GM12878 (cell line): ENCODE measurements at regions not wholly inside any gene's neighbourhood (a gene's known extent, or its start where the extent isn't known, plus 50 kb on each side); places are given as distances from the start of the nearest gene placed in this dataset.

Experiments used
- ATAC-seq: fragments of 200-7000 bp; cut with Tn5 transposase; 3 replicates; pipeline ENCODE4 v1.9.1; 2020; ENCODE audit warnings: mild to moderate bottlenecking, moderate library complexity
- BruUV-seq: library from RNA; stranded (reverse); fragments of 400-500 nt; replicated peaks from 2 replicates; lab custom pipeline; 2021; lab: Mats Ljungman, UMichigan
- CTCF ChIA-PET: fragments of 300-600 bp; sonication (Branson Sonifier 250); formaldehyde crosslinking; extraction: SDS; loops from one replicate; lab custom pipeline; 2021; ENCODE audit warnings: inconsistent platforms; lab: Yijun Ruan, JAX
- POLR2A ChIA-PET: fragments of 350-600 bp; formaldehyde crosslinking; extraction: SDS; loops from one replicate; lab custom pipeline; 2021; ENCODE audit warnings: inconsistent platforms; lab: Charles Lee
- RAD21 ChIA-PET: fragments of 300-600 bp; sonication (Branson Sonifier 250); formaldehyde crosslinking; loops from one replicate; lab custom pipeline; 2023; ENCODE audit warnings: antibody characterized with exemption; ENCODE audit not compliant: unreplicated experiment; lab: Charles Lee
- SMC1A ChIA-PET: fragments of 300-600 bp; sonication (Branson Sonifier 250); formaldehyde crosslinking; loops from one replicate; lab custom pipeline; 2023; ENCODE audit not compliant: unreplicated experiment, uncharacterized antibody; lab: Charles Lee
- DNase-seq: peaks from one replicate; pipeline ENCODE4 v3.0.0-alpha.2; 2011; ENCODE audit warnings: low read depth, low spot score
- FAIRE-seq: peaks from 3 replicates; lab custom pipeline; 2011; peaks lifted over from hg19 to GRCh38; lab: Jason Lieb, UNC
- H2AFZ ChIP-seq: 2 replicates; pipeline ENCODE4 v1.6.0; 2011; ENCODE audit warnings: low read depth, low read length, control low read depth; ENCODE audit not compliant: control insufficient read depth
- H3K27ac ChIP-seq: 2 replicates; pipeline ENCODE4 v1.5.1; 2011; ENCODE audit warnings: control low read depth; ENCODE audit not compliant: control insufficient read depth, insufficient read depth
- H3K27me3 ChIP-seq, 2 experiments: replicated peaks in 1 of 2; 2 replicates each; pipeline versions ENCODE4 v1.6.0 to v1.6.1; 2011; ENCODE audit warnings: low read length in 1 of 2; ENCODE audit not compliant: control insufficient read depth in 2 of 2, insufficient read depth in 2 of 2
- H3K36me3 ChIP-seq, 2 experiments: 2 replicates each; pipeline ENCODE4 v1.5.1; 2011; ENCODE audit warnings: low read length in 1 of 2; ENCODE audit not compliant: control insufficient read depth in 2 of 2, insufficient read depth in 2 of 2
- H3K4me1 ChIP-seq: 2 replicates; pipeline ENCODE4 v1.6.1; 2011; ENCODE audit warnings: mild to moderate bottlenecking, low read length, moderate library complexity, mixed read lengths; ENCODE audit not compliant: control insufficient read depth, insufficient read depth
- H3K4me2 ChIP-seq: 2 replicates; pipeline ENCODE4 v1.6.0; 2011; ENCODE audit warnings: control low read depth; ENCODE audit not compliant: control insufficient read depth, insufficient read depth
- H3K4me3 ChIP-seq: fragments of 200-600 bp; sonication (generic); 2 replicates; pipeline ENCODE4 v1.5.1; 2016
- H3K79me2 ChIP-seq: 2 replicates; pipeline ENCODE4 v1.6.0; 2011; ENCODE audit warnings: low read length; ENCODE audit not compliant: control insufficient read depth, insufficient read depth
- H3K9ac ChIP-seq: 2 replicates; pipeline ENCODE4 v1.8.0; 2011; ENCODE audit warnings: low read length, control low read depth, mixed read lengths; ENCODE audit not compliant: control insufficient read depth, insufficient read depth
- H3K9me3 ChIP-seq: replicated peaks from 3 replicates; pipeline ENCODE4 v1.5.1; 2011; ENCODE audit warnings: mild to moderate bottlenecking, low read length; ENCODE audit not compliant: control insufficient read depth, insufficient read depth
- H4K20me1 ChIP-seq: 2 replicates; pipeline ENCODE4 v1.6.0; 2011; ENCODE audit not compliant: control insufficient read depth, insufficient read depth
- ATF3 ChIP-seq: IDR thresholded peaks from 2 replicates; pipeline ENCODE4 v1.6.1; 2011; ENCODE audit warnings: low read depth, mild to moderate bottlenecking, low read length, moderate library complexity, borderline replicate concordance; ENCODE audit errors: extremely low read depth
- BRCA1 ChIP-seq: IDR thresholded peaks from 2 replicates; pipeline ENCODE4 v1.6.1; 2011; ENCODE audit warnings: low read depth, low read length, improper control_type of control experiment
- CEBPB ChIP-seq, 2 experiments: fragments of 150-350 bp in 1 of 2; IDR thresholded peaks; 2 replicates each; pipeline ENCODE4 v1.6.1; 2012 to 2014; ENCODE audit warnings: low read depth in 2 of 2, low read length in 2 of 2, borderline replicate concordance in 1 of 2, inconsistent platforms in 1 of 2
- CHD2 ChIP-seq: IDR thresholded peaks from 2 replicates; pipeline ENCODE4 v1.6.1; 2011; ENCODE audit warnings: low read depth, low read length, improper control_type of control experiment, borderline replicate concordance
- E2F8 ChIP-seq: fragments of 450-650 bp; IDR thresholded peaks from 2 replicates; pipeline ENCODE4 v1.6.1; 2018; ENCODE audit warnings: mild to moderate bottlenecking, low read depth, moderate library complexity; ENCODE audit not compliant: partially characterized antibody
- EGR1 ChIP-seq, 2 experiments: IDR thresholded peaks; 1 replicate in 1 of 2; 2 replicates in 1 of 2; pipeline ENCODE4 v1.6.1; 2011 to 2012; ENCODE audit warnings: low read depth in 2 of 2, low read length in 2 of 2, borderline replicate concordance in 1 of 2, mild to moderate bottlenecking in 1 of 2, moderate library complexity in 1 of 2
- FOS ChIP-seq: IDR thresholded peaks from 3 replicates; pipeline ENCODE4 v1.6.1; 2011; ENCODE audit warnings: borderline replicate concordance; ENCODE audit not compliant: insufficient read length; ENCODE audit errors: extremely low read depth
- GATAD2B ChIP-seq: fragments of 450-650 bp; conservative IDR thresholded peaks from 2 replicates; pipeline ENCODE4 v1.6.1; 2017; ENCODE audit warnings: low read depth, mild to moderate bottlenecking, moderate library complexity
- MAX ChIP-seq: IDR thresholded peaks from 2 replicates; pipeline ENCODE4 v1.6.1; 2012; ENCODE audit warnings: low read depth, low read length, improper control_type of control experiment
- MTA3 ChIP-seq: IDR thresholded peaks from 2 replicates; pipeline ENCODE4 v1.6.1; 2012; ENCODE audit warnings: low read length, inconsistent platforms, borderline replicate concordance
- NR2C2 ChIP-seq: IDR thresholded peaks from 2 replicates; pipeline ENCODE4 v1.6.1; 2011; ENCODE audit warnings: borderline replicate concordance, low read depth; ENCODE audit not compliant: control insufficient read depth, insufficient read length
- POLR2A ChIP-seq: IDR thresholded peaks from 2 replicates; pipeline ENCODE4 v1.6.1; 2011; ENCODE audit warnings: low read depth, mild to moderate bottlenecking, low read length
- SMC3 ChIP-seq: IDR thresholded peaks from 2 replicates; pipeline ENCODE4 v1.6.1; 2011; ENCODE audit warnings: low read length, improper control_type of control experiment, borderline replicate concordance
- SREBF1 ChIP-seq: IDR thresholded peaks from 2 replicates; pipeline ENCODE4 v1.6.1; 2012; ENCODE audit warnings: mild to moderate bottlenecking, low read length
- STAT1 ChIP-seq: fragments of 450-650 bp; conservative IDR thresholded peaks from 2 replicates; pipeline ENCODE4 v1.6.1; 2014; ENCODE audit warnings: antibody characterized with exemption, mild to moderate bottlenecking
- STAT3 ChIP-seq: IDR thresholded peaks from 2 replicates; pipeline ENCODE4 v1.6.1; 2011; ENCODE audit warnings: low read depth, low read length, improper control_type of control experiment
- SUPT20H ChIP-seq: IDR thresholded peaks from 2 replicates; pipeline ENCODE4 v1.6.1; 2011; ENCODE audit warnings: low read depth, mild to moderate bottlenecking, low read length, moderate library complexity, borderline replicate concordance; ENCODE audit not compliant: control insufficient read depth
- YBX1 ChIP-seq: fragments of 450-650 bp; IDR thresholded peaks from 2 replicates; pipeline ENCODE4 v1.6.1; 2016; ENCODE audit warnings: antibody characterized with exemption
- ZNF274 ChIP-seq: IDR thresholded peaks from one replicate; pipeline ENCODE4 v1.8.0; 2011; ENCODE audit not compliant: insufficient read length, insufficient read depth
- WGBS: methylation state at CpG from one replicate; pipeline ENCODE4 v1.1.6; 2016; ENCODE audit warnings: low lambda C conversion rate; ENCODE audit not compliant: insufficient replicate concordance, insufficient coverage; ENCODE audit errors: missing lambda C conversion rate; 5-methylcytosine and 5-hydroxymethylcytosine counted together
- in situ Hi-C: fragments of 300-500 bp; cut with MboI; formaldehyde crosslinking; loops from 9 replicates; pipeline ENCODE4 v1.14.3; 2018; ENCODE audit warnings: mixed read lengths
- intact Hi-C: fragments of 100-400 bp; cut with micrococcal nuclease; formaldehyde crosslinking; loops from one replicate; pipeline ENCODE4 v1.14.2; 2022; ENCODE audit not compliant: unreplicated experiment

- H3K4me2 ChIP-seq: no peak overlapping the region
- CTCF ChIA-PET: no interaction called here
Observed at GRCh38 chr2:145799595-145800108, 1279.7 kb upstream of the ZEB2 start.

More at GRCh38 chr2:145799595-145800108, 1279.7 kb upstream of the ZEB2 start:
- Histone ChIP-seq H2AFZ (no peak overlapping the region), H4K20me1 (no peaks in the 10 kb centered on the region), H3K9ac (no peak overlapping the region), H3K27ac (no peak overlapping the region), H3K4me1 (no peaks in the 10 kb centered on the region), H3K4me3 (no peak overlapping the region), H3K79me2 (no peaks in the 10 kb centered on the region), H3K9me3 (no peaks in the 10 kb centered on the region), H3K27me3 (no peaks in the 10 kb centered on the region), H3K36me3 (no peaks in the 10 kb centered on the region)
- WGBS: 62% methylated on average over 6 of the region's 7 CpGs
- DNase-seq: no peak
- BruUV-seq: no TSS peak
- ATAC-seq: no peak
- ChIA-PET POLR2A (no interaction called here), SMC1A (no interaction called here), RAD21 (no interaction called here)
- in situ Hi-C loops: no loop called here
- no peak for FAIRE-seq
- intact Hi-C loops: no loop called here
- no peak for TF ChIP-seq POLR2A
- no peak for TF ChIP-seq E2F8
- TF ChIP-seq NR2C2: no peak
- TF ChIP-seq ATF3: no peak
- TF ChIP-seq SUPT20H: no peak
- no peak for TF ChIP-seq BRCA1
- no peak for TF ChIP-seq YBX1
- no peak for TF ChIP-seq CHD2
- TF ChIP-seq STAT1: no peak
- TF ChIP-seq STAT3: no peak
- TF ChIP-seq SMC3: no peak
- TF ChIP-seq SREBF1: no peak
- TF ChIP-seq MAX: no peak
- no peak for TF ChIP-seq GATAD2B
- no peak for TF ChIP-seq EGR1 (IDR thresholded peaks at IDR 0.05; ENCODE audit: borderline replicate concordance in 1 of 2, low read depth in 2 of 2, low read length in 2 of 2)
- no peak for TF ChIP-seq CEBPB (IDR thresholded peaks at IDR 0.05; ENCODE audit: borderline replicate concordance in 1 of 2, low read depth in 2 of 2, low read length in 2 of 2)
- no peak for TF ChIP-seq MTA3
- TF ChIP-seq FOS: no peak
- TF ChIP-seq ZNF274: no peak
